Endothelial cell of umbilical vein (primary cell): ENCODE measurements at regions not wholly inside any gene's neighbourhood (a gene's known extent, or its start where the extent isn't known, plus 50 kb on each side); places are given as distances from the start of the nearest gene placed in this dataset.

Experiments
- BruUV-seq: library from RNA; stranded (reverse); fragments of 400-500 nt; replicated peaks from 2 replicates; lab custom pipeline; 2021; lab: Mats Ljungman, UMichigan
- CTCF ChIA-PET: fragments of 300-600, 350-600 bp; sonication (Branson Sonifier 250); formaldehyde crosslinking; loops from one replicate; lab custom pipeline; 2021; ENCODE audit warnings: antibody characterized with exemption, inconsistent platforms; lab: Charles Lee
- POLR2A ChIA-PET: fragments of 300-600, 350-600 bp; sonication (Branson Sonifier 250); formaldehyde crosslinking; loops from one replicate; lab custom pipeline; 2021; ENCODE audit warnings: antibody characterized with exemption, inconsistent platforms; lab: Charles Lee
- DNase-seq: peaks from one replicate; pipeline ENCODE4 v3.0.0-alpha.2; 2011; ENCODE audit warnings: low read depth, low spot score
- FAIRE-seq: peaks from 2 replicates; lab custom pipeline; 2011; peaks lifted over from hg19 to GRCh38; lab: Jason Lieb, UNC
- H2AFZ ChIP-seq: 2 replicates; pipeline ENCODE4 v1.6.0; 2012; ENCODE audit warnings: low read depth, low read length, control low read depth, inconsistent platforms
- H3K27ac ChIP-seq: 2 replicates; pipeline ENCODE4 v1.5.1; 2011; ENCODE audit warnings: low read depth, mild to moderate bottlenecking, control low read depth, low read length, moderate library complexity; ENCODE audit not compliant: insufficient read depth
- H3K27me3 ChIP-seq, 2 experiments: 2 replicates each; pipeline versions ENCODE4 v1.6.0 to v1.6.1; 2011; ENCODE audit warnings: low read length in 2 of 2, mixed read lengths in 1 of 2; ENCODE audit not compliant: control insufficient read depth in 2 of 2, insufficient read depth in 2 of 2
- H3K36me3 ChIP-seq, 2 experiments: 2 replicates in 1 of 2; 3 replicates in 1 of 2; pipeline ENCODE4 v1.5.1; 2011; ENCODE audit warnings: low read length in 2 of 2, mild to moderate bottlenecking in 1 of 2, moderate library complexity in 1 of 2; ENCODE audit not compliant: control insufficient read depth in 2 of 2, insufficient read depth in 2 of 2; ENCODE audit errors: extremely low read depth in 1 of 2
- H3K4me1 ChIP-seq: 3 replicates; pipeline ENCODE4 v1.5.1; 2011; ENCODE audit warnings: mild to moderate bottlenecking, low read length; ENCODE audit not compliant: control insufficient read depth, insufficient read depth; ENCODE audit errors: extremely low read depth
- H3K4me2 ChIP-seq: 2 replicates; pipeline ENCODE4 v1.6.1; 2011; ENCODE audit warnings: low read length, control low read depth, mixed read lengths; ENCODE audit not compliant: insufficient read depth
- H3K4me3 ChIP-seq, 3 experiments: fragments of 200-600 bp in 1 of 3; sonication (generic), shearing (Covaris generic) in 1 of 3; replicated peaks in 1 of 3; 2 replicates each; pipeline ENCODE4 v1.5.1; 2011 to 2016; ENCODE audit warnings: control low read depth in 3 of 3, low read length in 3 of 3, mild to moderate bottlenecking in 2 of 3, inconsistent platforms in 1 of 3, low read depth in 1 of 3, moderate library complexity in 1 of 3; ENCODE audit not compliant: insufficient read depth in 1 of 3
- H3K79me2 ChIP-seq: 2 replicates; pipeline ENCODE4 v1.6.0; 2012; ENCODE audit warnings: low read length, inconsistent platforms; ENCODE audit not compliant: control insufficient read depth, insufficient read depth
- H3K9ac ChIP-seq: replicated peaks from 2 replicates; pipeline ENCODE3; 2011; ENCODE audit warnings: low read length, control low read depth; ENCODE audit not compliant: insufficient read depth; ENCODE audit errors: extremely low read depth
- H3K9me1 ChIP-seq: replicated peaks from 3 replicates; pipeline ENCODE4 v1.6.0; 2011; ENCODE audit warnings: mild to moderate bottlenecking, low read length; ENCODE audit not compliant: control insufficient read depth, insufficient read depth; ENCODE audit errors: extremely low read depth
- H3K9me3 ChIP-seq: replicated peaks from 2 replicates; pipeline ENCODE4 v1.5.1; 2012; ENCODE audit warnings: low read length, inconsistent platforms; ENCODE audit not compliant: control insufficient read depth, insufficient read depth
- H4K20me1 ChIP-seq: replicated peaks from 2 replicates; pipeline ENCODE3; 2011; ENCODE audit warnings: mild to moderate bottlenecking, low read length; ENCODE audit not compliant: control insufficient read depth, insufficient read depth; ENCODE audit errors: extremely low read depth
- EZH2 ChIP-seq: IDR thresholded peaks from 2 replicates; pipeline ENCODE4 v1.6.1; 2012; ENCODE audit warnings: borderline replicate concordance, low read depth, mild to moderate bottlenecking, moderate library complexity, low read length, inconsistent platforms; ENCODE audit not compliant: severe bottlenecking
- FOS ChIP-seq: IDR thresholded peaks from 2 replicates; pipeline ENCODE4 v1.6.1; 2011; ENCODE audit warnings: mild to moderate bottlenecking, low read length, moderate library complexity, borderline replicate concordance; ENCODE audit not compliant: insufficient read depth
- GATA2 ChIP-seq: IDR thresholded peaks from 2 replicates; pipeline ENCODE4 v1.7.0; 2011; ENCODE audit warnings: low read depth, mild to moderate bottlenecking, moderate library complexity, mixed read lengths, low read length; ENCODE audit not compliant: insufficient read length, insufficient read depth
- JUN ChIP-seq: IDR thresholded peaks from 2 replicates; pipeline ENCODE4 v1.6.1; 2011; ENCODE audit warnings: borderline replicate concordance, low read depth; ENCODE audit not compliant: insufficient read length, insufficient read depth
- MYC ChIP-seq: IDR thresholded peaks from one replicate; pipeline ENCODE4 v1.6.1; 2011; ENCODE audit warnings: mild to moderate bottlenecking, low read depth, low read length
- POLR2A ChIP-seq: IDR thresholded peaks from 2 replicates; pipeline ENCODE4 v1.6.1; 2012; ENCODE audit warnings: low read depth, mild to moderate bottlenecking, control low read depth, low read length
- POLR2AphosphoS5 ChIP-seq: IDR thresholded peaks from 2 replicates; pipeline ENCODE4 v1.6.1; 2012; ENCODE audit warnings: low read depth, mild to moderate bottlenecking, control low read depth, low read length, moderate library complexity; ENCODE audit not compliant: insufficient read depth
- dilution Hi-C: fragments of 300-500 bp; cut with MboI; formaldehyde crosslinking; loops from one replicate; pipeline ENCODE4 v1.15.0; 2019; ENCODE audit warnings: low sequenced_read_pairs; ENCODE audit not compliant: extremely low pct_ligation_motif_present
- intact Hi-C: fragments of 100-400 bp; cut with micrococcal nuclease; formaldehyde crosslinking; loops from one replicate; pipeline ENCODE4 v1.10.0; 2022
- TF ChIP-seq, protein P1 (sequence below), 2 donors: IDR thresholded peaks; 1 replicate in 1 of 2; 2 replicates in 1 of 2; pipeline ENCODE4 v1.5.1; 2011; ENCODE audit warnings: low read length in 2 of 2, mild to moderate bottlenecking in 2 of 2, moderate library complexity in 2 of 2, control low read depth in 1 of 2, inconsistent platforms in 1 of 2, low read depth in 1 of 2; ENCODE audit not compliant: insufficient read depth in 1 of 2; ENCODE audit errors: extremely low read depth in 1 of 2
- TF ChIP-seq, protein P2 (sequence below): IDR thresholded peaks from 2 replicates; pipeline ENCODE4 v1.6.1; 2011; ENCODE audit not compliant: insufficient read depth, insufficient read length

DNA sequence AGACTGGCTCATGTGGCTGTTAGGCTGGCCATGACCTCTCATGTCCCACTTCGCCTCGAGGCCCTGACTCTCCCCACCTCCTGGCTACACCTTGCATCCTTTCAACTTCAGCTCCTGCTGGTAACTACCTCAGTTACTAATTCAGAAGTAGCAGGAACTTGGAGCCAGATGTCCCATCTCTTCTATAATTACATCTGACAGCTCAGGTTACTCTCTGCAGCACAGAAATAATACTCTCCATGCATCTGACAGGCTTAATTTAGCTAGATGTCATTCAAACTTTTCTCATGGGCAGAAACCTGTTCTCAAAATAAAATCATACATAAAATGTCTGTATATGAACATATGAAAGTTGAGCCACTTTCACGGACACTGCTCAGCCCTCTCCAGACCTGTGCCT is 92.2 kb upstream of the IL33 start:
- no peaks in the 10 kb centered on the region for H3K36me3 ChIP-seq
- dilution Hi-C loops: no loop called here
- POLR2A ChIA-PET: interaction anchor here (0.5 kb wide), 1 partner anchor 558 kb away, joined by 3 read pairs; no protein-coding TSS in a partner anchor
- no peaks in the 10 kb centered on the region for H4K20me1 ChIP-seq
- CTCF ChIA-PET: interaction anchor here (1.4 kb wide), 1 partner anchor 108 kb away, joined by 3 read pairs; the partner anchor contains the start of gene RANBP6
- no peak overlapping the region for H3K27ac ChIP-seq
- DNase-seq (no peak), FAIRE-seq (no peak)
- no peak overlapping the region for H3K4me3 ChIP-seq
- peaks cover 2% of the 10 kb centered on the region for H3K4me1 ChIP-seq
- H3K9ac ChIP-seq: no peak overlapping the region
- H3K4me2 ChIP-seq: no peak overlapping the region
- no peaks in the 10 kb centered on the region for H3K9me3 ChIP-seq
- H3K9me1 ChIP-seq: no peaks in the 10 kb centered on the region
- no peak for TF ChIP-seq MYC
- TF ChIP-seq JUN: no peak
- TF ChIP-seq, protein P1, sequence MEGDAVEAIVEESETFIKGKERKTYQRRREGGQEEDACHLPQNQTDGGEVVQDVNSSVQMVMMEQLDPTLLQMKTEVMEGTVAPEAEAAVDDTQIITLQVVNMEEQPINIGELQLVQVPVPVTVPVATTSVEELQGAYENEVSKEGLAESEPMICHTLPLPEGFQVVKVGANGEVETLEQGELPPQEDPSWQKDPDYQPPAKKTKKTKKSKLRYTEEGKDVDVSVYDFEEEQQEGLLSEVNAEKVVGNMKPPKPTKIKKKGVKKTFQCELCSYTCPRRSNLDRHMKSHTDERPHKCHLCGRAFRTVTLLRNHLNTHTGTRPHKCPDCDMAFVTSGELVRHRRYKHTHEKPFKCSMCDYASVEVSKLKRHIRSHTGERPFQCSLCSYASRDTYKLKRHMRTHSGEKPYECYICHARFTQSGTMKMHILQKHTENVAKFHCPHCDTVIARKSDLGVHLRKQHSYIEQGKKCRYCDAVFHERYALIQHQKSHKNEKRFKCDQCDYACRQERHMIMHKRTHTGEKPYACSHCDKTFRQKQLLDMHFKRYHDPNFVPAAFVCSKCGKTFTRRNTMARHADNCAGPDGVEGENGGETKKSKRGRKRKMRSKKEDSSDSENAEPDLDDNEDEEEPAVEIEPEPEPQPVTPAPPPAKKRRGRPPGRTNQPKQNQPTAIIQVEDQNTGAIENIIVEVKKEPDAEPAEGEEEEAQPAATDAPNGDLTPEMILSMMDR (IDR thresholded peaks at IDR 0.05; ENCODE audit: extremely low read depth in 1 of 2, insufficient read depth in 1 of 2, low read depth in 1 of 2, low read length in 2 of 2): no peak
- TF ChIP-seq FOS: no peak
- TF ChIP-seq POLR2AphosphoS5: no peak
- TF ChIP-seq, protein P2, sequence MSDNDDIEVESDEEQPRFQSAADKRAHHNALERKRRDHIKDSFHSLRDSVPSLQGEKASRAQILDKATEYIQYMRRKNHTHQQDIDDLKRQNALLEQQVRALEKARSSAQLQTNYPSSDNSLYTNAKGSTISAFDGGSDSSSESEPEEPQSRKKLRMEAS: no peak
- no peak for TF ChIP-seq GATA2
- no peak for TF ChIP-seq EZH2
- no peak for TF ChIP-seq POLR2A
- no TSS peak for BruUV-seq
- no peaks in the 10 kb centered on the region for H3K79me2 ChIP-seq
- no peak overlapping the region for H2AFZ ChIP-seq
- no peaks in the 10 kb centered on the region for H3K27me3 ChIP-seq
- intact Hi-C loops: no loop called here
